ENCODE measurements at regions not wholly inside any gene's neighbourhood (a gene's known extent, or its start where the extent isn't known, plus 50 kb on each side); places are given as distances from the start of the nearest gene placed in this dataset.

- no peak for DNase-seq
Measured at GRCh38 chr2:136448986-136449780, 316.2 kb upstream of the THSD7B start.

GRCh38 chr2:136448432-136448831, 316.9 kb upstream of the THSD7B start:
- DNase-seq = no peak

- no peak for DNase-seq
Measured at GRCh38 chr2:136444323-136444722, 321.0 kb upstream of the THSD7B start.

- no peak for DNase-seq
Measured at GRCh38 chr2:136443661-136444060, 321.7 kb upstream of the THSD7B start.

- no peak for DNase-seq
Measured at GRCh38 chr2:136441979-136442714, 323.2 kb upstream of the THSD7B start.

GRCh38 chr2:136439064-136439676, 321.2 kb upstream of the CXCR4 start:
- no peak for DNase-seq

GRCh38 chr2:136437461-136437860, 319.5 kb upstream of the CXCR4 start:
- no peak for DNase-seq

GRCh38 chr2:136436936-136437335, 319.0 kb upstream of the CXCR4 start:
- DNase-seq = no peak

- no peak for DNase-seq
Measured at GRCh38 chr2:136434251-136434715, 316.3 kb upstream of the CXCR4 start.

GRCh38 chr2:136433261-136433660, 315.3 kb upstream of the CXCR4 start:
- DNase-seq = no peak

GRCh38 chr2:136424112-136424511, 306.2 kb upstream of the CXCR4 start:
- no peak for DNase-seq

- DNase-seq = peak; percentile 67
Measured at GRCh38 chr2:136423516-136423996, 305.6 kb upstream of the CXCR4 start.

- DNase-seq = no peak
Measured at GRCh38 chr2:136422512-136422911, 304.6 kb upstream of the CXCR4 start.

- no peak for DNase-seq
Measured at GRCh38 chr2:136420346-136420745, 302.4 kb upstream of the CXCR4 start.

- DNase-seq = no peak
Measured at GRCh38 chr2:136411946-136412345, 294.0 kb upstream of the CXCR4 start.

- no peak for DNase-seq
Measured at GRCh38 chr2:136410673-136411072, 292.7 kb upstream of the CXCR4 start.

- no peak for DNase-seq
Measured at GRCh38 chr2:136408795-136409194, 290.8 kb upstream of the CXCR4 start.

- no peak for DNase-seq
Measured at GRCh38 chr2:136407952-136408318, 290.0 kb upstream of the CXCR4 start.

- no peak for DNase-seq
Measured at GRCh38 chr2:136407117-136407951, 289.4 kb upstream of the CXCR4 start.

GRCh38 chr2:136404925-136405324, 287.0 kb upstream of the CXCR4 start:
- DNase-seq = no peak

GRCh38 chr2:136404176-136404575, 286.2 kb upstream of the CXCR4 start:
- DNase-seq = no peak

GRCh38 chr2:136402281-136402680, 284.3 kb upstream of the CXCR4 start:
- no peak for DNase-seq
